ENCODE measurements at regions not wholly inside any gene's neighbourhood (a gene's known extent, or its start where the extent isn't known, plus 50 kb on each side); places are given as distances from the start of the nearest gene placed in this dataset.
A peak's percentile ranks its signal among the peaks of the same experiment; 100 is the strongest.

DNA sequence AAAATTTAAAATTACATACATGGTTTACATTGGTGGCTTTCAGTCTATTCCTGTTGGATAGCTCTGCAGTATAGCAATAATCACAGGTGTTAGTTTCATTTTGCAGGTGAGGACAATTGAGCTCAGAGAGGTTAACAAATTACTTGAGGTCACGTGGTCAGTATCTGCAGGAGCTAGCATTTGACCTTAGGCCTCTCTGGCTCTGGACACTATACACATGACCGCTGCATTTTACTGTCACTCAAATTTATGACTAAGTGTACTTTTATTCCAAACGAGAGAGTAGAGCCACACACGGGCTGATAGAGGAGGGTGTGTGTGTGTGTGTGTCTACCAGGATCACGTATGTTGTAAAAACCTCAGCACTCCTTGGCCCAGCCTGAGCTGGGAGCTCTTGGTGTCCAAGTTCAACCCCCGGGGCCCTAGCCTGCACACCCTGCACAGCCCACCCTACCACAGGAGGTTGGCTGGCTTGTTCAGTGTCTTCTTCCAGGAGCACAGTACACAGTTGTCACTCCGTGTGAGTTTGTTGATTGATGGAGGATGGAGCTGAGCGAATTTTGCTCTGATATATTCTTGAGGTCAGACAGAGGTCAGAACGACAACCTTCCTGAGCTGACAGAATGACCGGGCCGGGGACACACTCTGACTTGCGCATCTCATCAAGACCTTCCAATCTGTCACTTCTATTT, 272.7 kb downstream of the GFRA1 start:
- Mint-ChIP-seq H3K4me3 (peak overlapping the region; percentile 5), H3K9me3 (no peaks in the 10 kb centered on the region), H3K27ac (no peak overlapping the region), H3K36me3 (no peaks in the 10 kb centered on the region), H3K4me1 (peaks cover 35% of the 10 kb centered on the region), H3K27me3 (ENCODE audit: low read depth) (peaks cover under 1% of the 10 kb centered on the region)
- no peak for TF ChIP-seq CTCF (IDR thresholded peaks at IDR 0.05; ENCODE audit: unreplicated experiment)
- no peak for DNase-seq (ENCODE audit: low spot score in 2 of 2, unreplicated experiment in 2 of 2)

All from mesothelial cell of epicardium (in vitro differentiated cells).